Osteoblast (primary cell): ENCODE measurements at regions not wholly inside any gene's neighbourhood (a gene's known extent, or its start where the extent isn't known, plus 50 kb on each side); places are given as distances from the start of the nearest gene placed in this dataset.

ENCODE experiments used
- DNase-seq: peaks from one replicate; pipeline ENCODE4 v3.0.0; 2011; ENCODE audit warnings: low spot score, mixed read lengths; ENCODE audit not compliant: insufficient read length; ENCODE audit errors: missing footprints
- H2AFZ ChIP-seq: 2 replicates; pipeline ENCODE4 v1.6.0; 2011; ENCODE audit warnings: mild to moderate bottlenecking, low read length
- H3K27ac ChIP-seq: 2 replicates; pipeline ENCODE4 v1.5.1; 2011; ENCODE audit warnings: mild to moderate bottlenecking, low read depth, low read length, moderate library complexity
- H3K27me3 ChIP-seq: 2 replicates; pipeline ENCODE4 v1.6.0; 2012; ENCODE audit warnings: mild to moderate bottlenecking, control low read depth, inconsistent platforms, low read length, moderate library complexity; ENCODE audit not compliant: insufficient read depth
- H3K36me3 ChIP-seq: 2 replicates; pipeline ENCODE4 v1.5.1; 2011; ENCODE audit warnings: mild to moderate bottlenecking, low read length, control low read depth, moderate library complexity; ENCODE audit not compliant: insufficient read depth
- H3K4me1 ChIP-seq: 2 replicates; pipeline ENCODE4 v1.5.1; 2011; ENCODE audit warnings: mild to moderate bottlenecking, low read length, control low read depth, moderate library complexity; ENCODE audit not compliant: insufficient read depth
- H3K4me2 ChIP-seq: 2 replicates; pipeline ENCODE4 v1.6.0; 2011; ENCODE audit warnings: mild to moderate bottlenecking, low read length; ENCODE audit not compliant: insufficient read depth
- H3K4me3 ChIP-seq: fragments of 200-600 bp; sonication (generic); 3 replicates; pipeline ENCODE4 v1.5.1; 2012; ENCODE audit warnings: mild to moderate bottlenecking, low read length, inconsistent platforms; ENCODE audit not compliant: insufficient read depth
- H3K79me2 ChIP-seq: 2 replicates; pipeline ENCODE4 v1.6.0; 2012; ENCODE audit warnings: mild to moderate bottlenecking, low read length, control low read depth, inconsistent platforms; ENCODE audit not compliant: insufficient read depth
- H3K9me3 ChIP-seq: 2 replicates; pipeline ENCODE4 v1.5.1; 2011; ENCODE audit warnings: low read depth, low read length, control low read depth
- H4K20me1 ChIP-seq: 2 replicates; pipeline ENCODE4 v1.6.0; 2012; ENCODE audit warnings: mild to moderate bottlenecking, low read length, control low read depth; ENCODE audit not compliant: insufficient read depth
- CTCF ChIP-seq: IDR thresholded peaks from 2 replicates; pipeline ENCODE4 v1.5.1; 2011; ENCODE audit warnings: mild to moderate bottlenecking, low read depth, low read length, moderate library complexity; ENCODE audit errors: extremely low read depth

GRCh38 chr11:41978945-41979344 is 519.5 kb upstream of the LRRC4C start:
- H3K36me3 ChIP-seq, result no peaks in the 10 kb centered on the region
- TF ChIP-seq CTCF, result no peak
- no peak overlapping the region for H3K4me3 ChIP-seq
- no peaks in the 10 kb centered on the region for H4K20me1 ChIP-seq
- H3K9me3 ChIP-seq, result no peaks in the 10 kb centered on the region
- H2AFZ ChIP-seq, result no peak overlapping the region
- no peak overlapping the region for H3K27ac ChIP-seq
- H3K4me2 ChIP-seq, result no peak overlapping the region
- DNase-seq, result no peak
- no peaks in the 10 kb centered on the region for H3K4me1 ChIP-seq
- no peaks in the 10 kb centered on the region for H3K27me3 ChIP-seq
- no peaks in the 10 kb centered on the region for H3K79me2 ChIP-seq

- TF ChIP-seq CTCF, result no peak
- no peaks in the 10 kb centered on the region for H3K27me3 ChIP-seq
- DNase-seq, result no peak
Measured at GRCh38 chr11:41980741-41981140, 521.3 kb upstream of the LRRC4C start.

GRCh38 chr11:41982276-41982675 is 522.8 kb upstream of the LRRC4C start:
- Histone ChIP-seq H4K20me1 (no peaks in the 10 kb centered on the region), H3K79me2 (no peaks in the 10 kb centered on the region), H3K4me1 (no peaks in the 10 kb centered on the region), H3K36me3 (no peaks in the 10 kb centered on the region), H3K27me3 (no peaks in the 10 kb centered on the region), H2AFZ (no peak overlapping the region), H3K27ac (no peak overlapping the region), H3K9me3 (no peaks in the 10 kb centered on the region), H3K4me3 (no peak overlapping the region), H3K4me2 (no peak overlapping the region)
- no peak for DNase-seq
- TF ChIP-seq CTCF, result no peak

More at GRCh38 chr11:41980741-41981140, 521.3 kb upstream of the LRRC4C start:
- no peaks in the 10 kb centered on the region for H3K9me3 ChIP-seq
- H3K36me3 ChIP-seq, result no peaks in the 10 kb centered on the region
- H3K4me3 ChIP-seq, result no peak overlapping the region
- H2AFZ ChIP-seq, result no peak overlapping the region
- no peaks in the 10 kb centered on the region for H3K79me2 ChIP-seq
- H3K4me1 ChIP-seq, result no peaks in the 10 kb centered on the region
- H3K4me2 ChIP-seq, result no peak overlapping the region
- H3K27ac ChIP-seq, result no peak overlapping the region
- H4K20me1 ChIP-seq, result no peaks in the 10 kb centered on the region

GRCh38 chr11:41982975-41983374 is 523.5 kb upstream of the LRRC4C start:
- Histone ChIP-seq H3K4me3 (no peak overlapping the region), H3K36me3 (no peaks in the 10 kb centered on the region), H3K79me2 (no peaks in the 10 kb centered on the region), H2AFZ (no peak overlapping the region), H3K4me1 (no peaks in the 10 kb centered on the region), H4K20me1 (no peaks in the 10 kb centered on the region), H3K9me3 (no peaks in the 10 kb centered on the region), H3K27me3 (no peaks in the 10 kb centered on the region), H3K4me2 (no peak overlapping the region), H3K27ac (no peak overlapping the region)
- TF ChIP-seq CTCF, result no peak
- no peak for DNase-seq
